ENCODE measurements at regions not wholly inside any gene's neighbourhood (a gene's known extent, or its start where the extent isn't known, plus 50 kb on each side); places are given as distances from the start of the nearest gene placed in this dataset.

DNA sequence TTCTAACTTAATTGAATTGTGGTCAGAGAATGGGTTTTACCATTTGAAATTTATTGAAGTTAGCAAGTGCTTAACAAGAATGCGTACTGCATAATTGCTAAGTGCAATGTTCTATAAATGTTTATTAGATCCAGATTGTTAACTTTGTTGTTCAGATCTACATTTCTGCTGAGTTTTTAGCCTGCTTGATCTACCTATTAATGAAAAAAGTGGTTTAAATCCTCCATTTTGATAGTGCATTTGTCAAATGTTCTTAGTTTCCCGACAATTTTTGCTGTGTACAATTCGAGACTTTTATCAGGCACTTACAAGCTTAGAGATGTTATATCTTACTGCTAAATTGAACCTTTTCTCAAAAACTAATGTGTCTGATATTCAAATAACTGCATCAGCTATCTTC is 156.4 kb upstream of the ADCY1 start:
- no peak for FAIRE-seq

DNA sequence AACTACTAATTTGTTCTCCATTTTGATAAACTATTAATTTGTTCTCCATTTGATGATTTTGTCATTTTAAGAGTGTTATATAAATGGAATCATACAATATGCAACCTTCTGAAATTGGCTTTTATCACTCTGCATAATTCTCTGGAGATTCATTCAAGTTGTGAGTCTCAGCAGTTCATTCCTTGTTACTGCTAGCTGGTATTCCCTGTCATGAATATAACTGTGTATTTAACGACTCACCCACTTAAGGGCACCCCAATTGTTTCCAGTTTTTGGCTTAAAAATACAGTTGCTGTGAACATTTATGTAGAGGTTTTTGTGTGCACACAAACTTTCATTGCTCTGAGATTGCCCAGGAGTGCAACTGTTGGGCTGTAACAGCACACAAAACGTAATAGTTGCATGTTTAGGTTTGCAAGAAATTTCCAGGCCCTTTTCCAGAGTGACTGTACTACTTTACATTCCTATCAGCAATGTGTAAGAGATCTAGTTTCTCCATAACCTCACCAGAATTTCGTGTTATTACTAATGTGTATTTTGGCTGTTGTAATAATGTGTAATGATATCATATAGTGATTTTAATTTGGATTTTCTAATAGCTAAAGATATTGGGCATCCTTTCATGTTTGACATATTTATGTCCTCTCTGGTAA is 153.2 kb upstream of the ADCY1 start:
- no peaks in the 10 kb centered on the region for H3K4me1 ChIP-seq (ENCODE audit: control insufficient read depth in 2 of 3, insufficient read depth in 2 of 3, low read depth in 1 of 3, low read length in 3 of 3)
- no peak overlapping the region for H3K9ac ChIP-seq (ENCODE audit: low read length in 3 of 3)
- intact Hi-C loops (cut with DNase I) = no loop called here
- FAIRE-seq (no peak), DNase-seq (no peak)
- H3K4me3 ChIP-seq (ENCODE audit: low read length in 3 of 3) = no peak overlapping the region
- H3K27ac ChIP-seq (ENCODE audit: low read depth in 2 of 2, low read length in 2 of 2) = no peak overlapping the region
- H3K9me3 ChIP-seq (ENCODE audit: control insufficient read depth in 2 of 3, insufficient read depth in 1 of 3, low read length in 3 of 3) = no peaks in the 10 kb centered on the region
- no peaks in the 10 kb centered on the region for H3K27me3 ChIP-seq (ENCODE audit: control insufficient read depth, insufficient read depth, low read length)
- H3K36me3 ChIP-seq (ENCODE audit: control insufficient read depth in 2 of 3, insufficient read depth in 3 of 3, low read length in 3 of 3) = no peaks in the 10 kb centered on the region
- TF ChIP-seq, protein P1, sequence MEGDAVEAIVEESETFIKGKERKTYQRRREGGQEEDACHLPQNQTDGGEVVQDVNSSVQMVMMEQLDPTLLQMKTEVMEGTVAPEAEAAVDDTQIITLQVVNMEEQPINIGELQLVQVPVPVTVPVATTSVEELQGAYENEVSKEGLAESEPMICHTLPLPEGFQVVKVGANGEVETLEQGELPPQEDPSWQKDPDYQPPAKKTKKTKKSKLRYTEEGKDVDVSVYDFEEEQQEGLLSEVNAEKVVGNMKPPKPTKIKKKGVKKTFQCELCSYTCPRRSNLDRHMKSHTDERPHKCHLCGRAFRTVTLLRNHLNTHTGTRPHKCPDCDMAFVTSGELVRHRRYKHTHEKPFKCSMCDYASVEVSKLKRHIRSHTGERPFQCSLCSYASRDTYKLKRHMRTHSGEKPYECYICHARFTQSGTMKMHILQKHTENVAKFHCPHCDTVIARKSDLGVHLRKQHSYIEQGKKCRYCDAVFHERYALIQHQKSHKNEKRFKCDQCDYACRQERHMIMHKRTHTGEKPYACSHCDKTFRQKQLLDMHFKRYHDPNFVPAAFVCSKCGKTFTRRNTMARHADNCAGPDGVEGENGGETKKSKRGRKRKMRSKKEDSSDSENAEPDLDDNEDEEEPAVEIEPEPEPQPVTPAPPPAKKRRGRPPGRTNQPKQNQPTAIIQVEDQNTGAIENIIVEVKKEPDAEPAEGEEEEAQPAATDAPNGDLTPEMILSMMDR (IDR thresholded peaks at IDR 0.05; ENCODE audit: borderline replicate concordance, extremely low read depth, insufficient read depth) = no peak

More for the DNA sequence above, 156.4 kb upstream of the ADCY1 start:
- Histone ChIP-seq H3K4me1 (ENCODE audit: control insufficient read depth in 2 of 3, insufficient read depth in 2 of 3, low read depth in 1 of 3, low read length in 3 of 3) (no peaks in the 10 kb centered on the region), H3K27ac (ENCODE audit: low read depth in 2 of 2, low read length in 2 of 2) (no peak overlapping the region), H3K4me3 (ENCODE audit: low read length in 3 of 3) (no peak overlapping the region), H3K27me3 (ENCODE audit: control insufficient read depth, insufficient read depth, low read length) (no peaks in the 10 kb centered on the region), H3K36me3 (ENCODE audit: control insufficient read depth in 2 of 3, insufficient read depth in 3 of 3, low read length in 3 of 3) (no peaks in the 10 kb centered on the region), H3K9ac (ENCODE audit: low read length in 3 of 3) (no peak overlapping the region), H3K9me3 (ENCODE audit: control insufficient read depth in 2 of 3, insufficient read depth in 1 of 3, low read length in 3 of 3) (no peaks in the 10 kb centered on the region)
- intact Hi-C loops (cut with DNase I) = no loop called here
- DNase-seq = no peak
- TF ChIP-seq, protein P1 (IDR thresholded peaks at IDR 0.05; ENCODE audit: borderline replicate concordance, extremely low read depth, insufficient read depth) = no peak

DNA sequence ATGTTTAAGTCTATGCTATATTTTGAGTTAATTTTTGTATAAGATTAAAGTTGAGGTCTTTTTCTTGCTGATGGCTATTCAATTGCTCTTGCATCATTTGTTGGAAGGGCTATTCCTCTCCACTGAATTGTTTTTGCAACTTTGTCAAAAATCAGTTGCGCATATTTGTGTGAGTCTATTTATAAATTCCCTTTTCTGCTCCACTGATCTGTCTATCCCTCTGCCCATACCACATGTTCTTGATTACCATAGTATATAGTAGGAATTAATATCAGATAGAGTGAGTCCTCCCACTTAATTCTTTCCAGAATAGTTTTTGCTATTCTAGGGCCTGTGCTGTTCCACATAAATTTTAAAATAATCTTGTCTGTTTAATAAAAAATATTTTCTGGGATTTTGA is 152.4 kb upstream of the ADCY1 start:
- intact Hi-C loops (cut with DNase I) = no loop called here
- Histone ChIP-seq H3K27ac (ENCODE audit: low read depth in 2 of 2, low read length in 2 of 2) (no peak overlapping the region), H3K9me3 (ENCODE audit: control insufficient read depth in 2 of 3, insufficient read depth in 1 of 3, low read length in 3 of 3) (no peaks in the 10 kb centered on the region), H3K36me3 (ENCODE audit: control insufficient read depth in 2 of 3, insufficient read depth in 3 of 3, low read length in 3 of 3) (no peaks in the 10 kb centered on the region), H3K4me1 (ENCODE audit: control insufficient read depth in 2 of 3, insufficient read depth in 2 of 3, low read depth in 1 of 3, low read length in 3 of 3) (no peaks in the 10 kb centered on the region), H3K4me3 (ENCODE audit: low read length in 3 of 3) (no peak overlapping the region), H3K9ac (ENCODE audit: low read length in 3 of 3) (no peak overlapping the region), H3K27me3 (ENCODE audit: control insufficient read depth, insufficient read depth, low read length) (no peaks in the 10 kb centered on the region)
- DNase-seq (no peak), FAIRE-seq (no peak)
- TF ChIP-seq, protein P1 (IDR thresholded peaks at IDR 0.05; ENCODE audit: borderline replicate concordance, extremely low read depth, insufficient read depth) = no peak

DNA sequence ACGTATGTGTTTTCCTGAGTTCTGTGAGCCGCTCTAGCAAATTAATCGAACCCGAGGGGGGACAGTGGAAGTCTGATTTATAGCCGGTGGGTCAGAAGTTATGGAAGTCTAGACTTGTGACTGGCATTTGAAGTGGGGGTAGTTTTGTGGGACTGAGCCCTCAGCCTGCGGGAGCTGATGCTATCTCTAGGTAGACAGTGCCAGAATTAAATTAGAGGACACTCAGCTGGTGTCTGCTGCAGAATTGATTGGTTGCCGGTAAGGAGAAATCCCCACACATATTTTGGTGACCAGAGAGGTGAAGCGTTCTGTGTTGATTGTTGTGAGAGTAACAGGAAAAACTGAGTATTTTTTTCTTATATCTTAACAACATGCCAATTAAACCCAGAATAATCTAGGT is 143.8 kb upstream of the ADCY1 start:
- no peak for FAIRE-seq
- no peak overlapping the region for H3K9ac ChIP-seq (ENCODE audit: low read length in 3 of 3)
- intact Hi-C loops (cut with DNase I) = no loop called here

More for the DNA sequence above, 143.8 kb upstream of the ADCY1 start:
- TF ChIP-seq, protein P1 (IDR thresholded peaks at IDR 0.05; ENCODE audit: borderline replicate concordance, extremely low read depth, insufficient read depth) = no peak
- H3K36me3 ChIP-seq (ENCODE audit: control insufficient read depth in 2 of 3, insufficient read depth in 3 of 3, low read length in 3 of 3) = no peaks in the 10 kb centered on the region
- H3K4me3 ChIP-seq (ENCODE audit: low read length in 3 of 3) = no peak overlapping the region
- no peak for DNase-seq
- H3K27ac ChIP-seq (ENCODE audit: low read depth in 2 of 2, low read length in 2 of 2) = no peak overlapping the region
- H3K4me1 ChIP-seq (ENCODE audit: control insufficient read depth in 2 of 3, insufficient read depth in 2 of 3, low read depth in 1 of 3, low read length in 3 of 3) = no peaks in the 10 kb centered on the region
- H3K9me3 ChIP-seq (ENCODE audit: control insufficient read depth in 2 of 3, insufficient read depth in 1 of 3, low read length in 3 of 3) = no peaks in the 10 kb centered on the region
- H3K27me3 ChIP-seq (ENCODE audit: control insufficient read depth, insufficient read depth, low read length) = no peaks in the 10 kb centered on the region

Measured in kidney (tissue), 13 donors.